ENCODE measurements at regions not wholly inside any gene's neighbourhood (a gene's known extent, or its start where the extent isn't known, plus 50 kb on each side); places are given as distances from the start of the nearest gene placed in this dataset.

GRCh38 chr4:26088433-26088928 lies 174.5 kb downstream of the SMIM20 start:
- peak; percentile 51 for ATAC-seq
- DNase-seq = peak; percentile 35
- H3K27ac Mint-ChIP-seq = peak overlapping the region; percentile 37

GRCh38 chr4:26093551-26093950 lies 179.5 kb downstream of the SMIM20 start:
- Mint-ChIP-seq H3K9me3 (ENCODE audit: insufficient read depth) (peaks cover 19% of the 10 kb centered on the region), H3K27me3 (ENCODE audit: low read depth) (no peaks in the 10 kb centered on the region), H3K36me3 (ENCODE audit: low read depth) (peaks cover 14% of the 10 kb centered on the region), H3K27ac (no peak overlapping the region), H3K4me3 (no peak overlapping the region), H3K4me1 (ENCODE audit: low read depth) (peaks cover 15% of the 10 kb centered on the region)
- CTCF ChIA-PET = interaction anchor here (0.7 kb wide), 1 partner anchor 11 kb away, joined by 3 read pairs; no protein-coding TSS in a partner anchor
- peak; percentile 30 for ATAC-seq
- DNase-seq = no peak
- POLR2A ChIA-PET = interaction anchor here (1.2 kb wide), 1 partner anchor 10 kb away, joined by 4 read pairs; no protein-coding TSS in a partner anchor

More at GRCh38 chr4:26088433-26088928, 174.5 kb downstream of the SMIM20 start:
- Mint-ChIP-seq H3K4me1 (ENCODE audit: low read depth) (peaks cover 37% of the 10 kb centered on the region), H3K9me3 (ENCODE audit: insufficient read depth) (peaks cover 9% of the 10 kb centered on the region), H3K36me3 (ENCODE audit: low read depth) (peaks cover 11% of the 10 kb centered on the region), H3K4me3 (no peak overlapping the region), H3K27me3 (ENCODE audit: low read depth) (no peaks in the 10 kb centered on the region)
- POLR2A ChIA-PET = interaction anchor here (0.5 to 1.2 kb wide), 3 partner anchors 12 to 25 kb away, joined by 3 read pairs; no protein-coding TSS in a partner anchor
- CTCF ChIA-PET = interaction anchor here (0.8 to 3.8 kb wide), 7 partner anchors 11 to 237 kb away, joined by 3 to 14 read pairs (median 3); no protein-coding TSS in a partner anchor

GRCh38 chr4:26094076-26094475 lies 180.1 kb downstream of the SMIM20 start:
- Mint-ChIP-seq H3K27me3 (ENCODE audit: low read depth) (no peaks in the 10 kb centered on the region), H3K9me3 (ENCODE audit: insufficient read depth) (peaks cover 22% of the 10 kb centered on the region), H3K4me1 (ENCODE audit: low read depth) (peaks cover 10% of the 10 kb centered on the region), H3K4me3 (no peak overlapping the region), H3K27ac (no peak overlapping the region), H3K36me3 (ENCODE audit: low read depth) (peaks cover 18% of the 10 kb centered on the region)
- ATAC-seq (no peak), DNase-seq (no peak)
- ChIA-PET POLR2A (no interaction called here), CTCF (interaction anchor here (0.7 kb wide), 1 partner anchor 11 kb away, joined by 3 read pairs; no protein-coding TSS in a partner anchor)

- Mint-ChIP-seq H3K27ac (no peak overlapping the region), H3K27me3 (ENCODE audit: low read depth) (no peaks in the 10 kb centered on the region), H3K9me3 (ENCODE audit: insufficient read depth) (peaks cover 22% of the 10 kb centered on the region), H3K4me1 (ENCODE audit: low read depth) (peaks cover 10% of the 10 kb centered on the region), H3K36me3 (ENCODE audit: low read depth) (peaks cover 17% of the 10 kb centered on the region), H3K4me3 (no peak overlapping the region)
- ATAC-seq (no peak), DNase-seq (no peak)
- CTCF ChIA-PET = interaction anchor here (1.0 kb wide), 1 partner anchor 9 kb away, joined by 4 read pairs; no protein-coding TSS in a partner anchor
- POLR2A ChIA-PET = interaction anchor here (0.7 kb wide), 1 partner anchor 265 kb away, joined by 3 read pairs; no protein-coding TSS in a partner anchor
These were observed 180.9 kb downstream of the SMIM20 start for GRCh38 chr4:26094911-26095310.

GRCh38 chr4:26099967-26100366 lies 185.9 kb downstream of the SMIM20 start:
- Mint-ChIP-seq H3K4me3 (no peak overlapping the region), H3K27ac (no peak overlapping the region), H3K4me1 (ENCODE audit: low read depth) (peaks cover 11% of the 10 kb centered on the region), H3K27me3 (ENCODE audit: low read depth) (no peaks in the 10 kb centered on the region), H3K36me3 (ENCODE audit: low read depth) (peaks cover 8% of the 10 kb centered on the region), H3K9me3 (ENCODE audit: insufficient read depth) (peaks cover 14% of the 10 kb centered on the region)
- no peak for ATAC-seq
- DNase-seq = no peak
- ChIA-PET POLR2A (interaction anchor here (0.8 kb wide), 1 partner anchor 25 kb away, joined by 3 read pairs; no protein-coding TSS in a partner anchor), CTCF (interaction anchor here (1.0 to 1.6 kb wide), 2 partner anchors 12 to 71 kb away, joined by 3 read pairs; no protein-coding TSS in a partner anchor)

- Mint-ChIP-seq H3K4me3 (no peak overlapping the region), H3K4me1 (ENCODE audit: low read depth) (peaks cover 14% of the 10 kb centered on the region), H3K27ac (no peak overlapping the region), H3K27me3 (ENCODE audit: low read depth) (no peaks in the 10 kb centered on the region), H3K36me3 (ENCODE audit: low read depth) (peaks cover 8% of the 10 kb centered on the region), H3K9me3 (ENCODE audit: insufficient read depth) (peaks cover 14% of the 10 kb centered on the region)
- ATAC-seq (no peak), DNase-seq (no peak)
- POLR2A ChIA-PET = no interaction called here
- CTCF ChIA-PET = interaction anchor here (1.1 kb wide), 1 partner anchor 17 kb away, joined by 3 read pairs; no protein-coding TSS in a partner anchor
These were observed 187.0 kb downstream of the SMIM20 start for GRCh38 chr4:26101011-26101410.

- DNase-seq (no peak), ATAC-seq (peak; percentile 47)
- POLR2A ChIA-PET = interaction anchor here (1.9 kb wide), 1 partner anchor 11 kb away, joined by 4 read pairs; no protein-coding TSS in a partner anchor
- H3K27me3 Mint-ChIP-seq (ENCODE audit: low read depth) = peaks cover 2% of the 10 kb centered on the region
- H3K4me1 Mint-ChIP-seq (ENCODE audit: low read depth) = peaks cover 18% of the 10 kb centered on the region
- H3K27ac Mint-ChIP-seq = peak overlapping the region; percentile 60
- H3K4me3 Mint-ChIP-seq = no peak overlapping the region
- H3K9me3 Mint-ChIP-seq (ENCODE audit: insufficient read depth) = no peaks in the 10 kb centered on the region
- H3K36me3 Mint-ChIP-seq (ENCODE audit: low read depth) = peaks cover 1% of the 10 kb centered on the region
- CTCF ChIA-PET = interaction anchor here (0.8 to 2.1 kb wide), 9 partner anchors 9 to 223 kb away, joined by 3 to 6 read pairs (median 3); no protein-coding TSS in a partner anchor
These were observed 190.2 kb downstream of the SMIM20 start for GRCh38 chr4:26104056-26104685.

- Mint-ChIP-seq H3K4me3 (no peak overlapping the region), H3K9me3 (ENCODE audit: insufficient read depth) (no peaks in the 10 kb centered on the region), H3K36me3 (ENCODE audit: low read depth) (peaks cover 1% of the 10 kb centered on the region), H3K4me1 (ENCODE audit: low read depth) (peaks cover 18% of the 10 kb centered on the region), H3K27me3 (ENCODE audit: low read depth) (peaks cover 2% of the 10 kb centered on the region), H3K27ac (no peak overlapping the region)
- ChIA-PET POLR2A (no interaction called here), CTCF (interaction anchor here (0.6 to 2.1 kb wide), 5 partner anchors 10 to 220 kb away, joined by 3 to 5 read pairs (median 3); no protein-coding TSS in a partner anchor)
- ATAC-seq = no peak
- no peak for DNase-seq
These were observed 191.3 kb downstream of the SMIM20 start for GRCh38 chr4:26105337-26105736.

GRCh38 chr4:26105815-26106699 lies 192.0 kb downstream of the SMIM20 start:
- Mint-ChIP-seq H3K27me3 (ENCODE audit: low read depth) (peaks cover 4% of the 10 kb centered on the region), H3K9me3 (ENCODE audit: insufficient read depth) (peaks cover 5% of the 10 kb centered on the region), H3K27ac (no peak overlapping the region), H3K36me3 (ENCODE audit: low read depth) (peaks cover 1% of the 10 kb centered on the region), H3K4me3 (no peak overlapping the region), H3K4me1 (ENCODE audit: low read depth) (peaks cover 18% of the 10 kb centered on the region)
- ATAC-seq (no peak), DNase-seq (no peak)
- POLR2A ChIA-PET = no interaction called here
- CTCF ChIA-PET = interaction anchor here (1.0 to 2.1 kb wide), 3 partner anchors 16 to 224 kb away, joined by 3 to 5 read pairs (median 5); no protein-coding TSS in a partner anchor

- Mint-ChIP-seq H3K4me1 (ENCODE audit: low read depth) (peaks cover 18% of the 10 kb centered on the region), H3K9me3 (ENCODE audit: insufficient read depth) (peaks cover 11% of the 10 kb centered on the region), H3K27ac (no peak overlapping the region), H3K27me3 (ENCODE audit: low read depth) (peaks cover 7% of the 10 kb centered on the region), H3K4me3 (no peak overlapping the region), H3K36me3 (ENCODE audit: low read depth) (peaks cover 4% of the 10 kb centered on the region)
- POLR2A ChIA-PET = no interaction called here
- ATAC-seq = no peak
- no peak for DNase-seq
- CTCF ChIA-PET = interaction anchor here (1.1 kb wide), 1 partner anchor 224 kb away, joined by 3 read pairs; no protein-coding TSS in a partner anchor
These were observed 192.8 kb downstream of the SMIM20 start for GRCh38 chr4:26106776-26107175.

GRCh38 chr4:26108054-26108453 lies 194.0 kb downstream of the SMIM20 start:
- ChIA-PET CTCF (no interaction called here), POLR2A (no interaction called here)
- H3K27me3 Mint-ChIP-seq (ENCODE audit: low read depth) = peaks cover 7% of the 10 kb centered on the region
- peaks cover 24% of the 10 kb centered on the region for H3K9me3 Mint-ChIP-seq (ENCODE audit: insufficient read depth)
- H3K4me3 Mint-ChIP-seq = no peak overlapping the region
- H3K4me1 Mint-ChIP-seq (ENCODE audit: low read depth) = peaks cover 18% of the 10 kb centered on the region
- H3K27ac Mint-ChIP-seq = no peak overlapping the region
- DNase-seq (no peak), ATAC-seq (no peak)
- peaks cover 6% of the 10 kb centered on the region for H3K36me3 Mint-ChIP-seq (ENCODE audit: low read depth)
